ENCODE measurements at regions not wholly inside any gene's neighbourhood (a gene's known extent, or its start where the extent isn't known, plus 50 kb on each side); places are given as distances from the start of the nearest gene placed in this dataset.
"Not testable (repeated sequence)": the region's sequence is repeated elsewhere in the genome, so short reads cannot be mapped to it uniquely, and the experiment has no call there.

DNA sequence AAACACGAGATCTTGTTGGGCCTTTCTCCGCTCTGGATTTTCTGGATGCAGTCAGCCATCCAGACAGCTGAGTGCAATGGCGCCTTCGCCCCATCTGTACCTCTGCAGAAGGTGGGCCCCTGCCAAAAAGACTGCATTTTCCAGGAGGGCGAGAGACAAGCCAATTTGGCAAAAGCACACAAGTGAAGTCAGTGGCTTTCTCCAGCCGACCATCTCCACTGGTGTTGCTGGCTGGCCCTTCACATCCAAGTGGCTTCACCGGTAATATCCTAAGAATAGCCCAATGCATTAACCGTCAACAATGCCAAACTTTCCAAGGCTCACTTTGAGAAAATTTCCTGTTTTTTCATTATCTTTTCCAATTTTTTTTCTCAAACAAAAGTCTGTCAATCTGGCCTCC, 96.2 kb upstream of the MXRA5 start:
- Histone ChIP-seq H3K4me1 (ENCODE audit: control insufficient read depth, extremely low read depth, insufficient read depth, low read length) (no peaks in the 10 kb centered on the region), H3K4me3 (replicated peaks in 1 of 3; ENCODE audit: insufficient read depth in 1 of 3, low read depth in 1 of 3, low read length in 3 of 3) (no peak overlapping the region), H3K36me3 (ENCODE audit: control insufficient read depth in 2 of 2, extremely low read depth in 1 of 2, insufficient read depth in 2 of 2, low read length in 2 of 2) (no peaks in the 10 kb centered on the region), H3K9me3 (replicated peaks; ENCODE audit: control insufficient read depth, insufficient read depth, low read length) (no peaks in the 10 kb centered on the region), H3K9ac (replicated peaks; ENCODE audit: extremely low read depth, insufficient read depth, low read length) (no peak overlapping the region), H3K9me1 (replicated peaks; ENCODE audit: control insufficient read depth, extremely low read depth, insufficient read depth, low read length) (no peaks in the 10 kb centered on the region), H4K20me1 (replicated peaks; ENCODE audit: control insufficient read depth, extremely low read depth, insufficient read depth, low read length) (no peaks in the 10 kb centered on the region), H3K79me2 (ENCODE audit: control insufficient read depth, insufficient read depth, low read length) (no peaks in the 10 kb centered on the region), H3K27me3 (ENCODE audit: control insufficient read depth in 2 of 2, insufficient read depth in 2 of 2, low read length in 2 of 2) (no peaks in the 10 kb centered on the region), H2AFZ (ENCODE audit: low read depth, low read length) (no peak overlapping the region), H3K27ac (ENCODE audit: insufficient read depth, low read depth, low read length) (no peak overlapping the region), H3K4me2 (ENCODE audit: insufficient read depth, low read length) (no peak overlapping the region)
- FAIRE-seq (no peak), DNase-seq (ENCODE audit: low read depth, low spot score) (no peak)
- TF ChIP-seq MYC (IDR thresholded peaks at IDR 0.05; ENCODE audit: low read depth, low read length) = no peak
- no TSS peak for BruUV-seq (replicated peaks)
- CTCF ChIA-PET = no interaction called here
- intact Hi-C loops (cut with micrococcal nuclease) = no loop called here
- dilution Hi-C loops (cut with MboI; ENCODE audit: extremely low pct_ligation_motif_present, low sequenced_read_pairs) = no loop called here
- POLR2A ChIA-PET = no interaction called here

DNA sequence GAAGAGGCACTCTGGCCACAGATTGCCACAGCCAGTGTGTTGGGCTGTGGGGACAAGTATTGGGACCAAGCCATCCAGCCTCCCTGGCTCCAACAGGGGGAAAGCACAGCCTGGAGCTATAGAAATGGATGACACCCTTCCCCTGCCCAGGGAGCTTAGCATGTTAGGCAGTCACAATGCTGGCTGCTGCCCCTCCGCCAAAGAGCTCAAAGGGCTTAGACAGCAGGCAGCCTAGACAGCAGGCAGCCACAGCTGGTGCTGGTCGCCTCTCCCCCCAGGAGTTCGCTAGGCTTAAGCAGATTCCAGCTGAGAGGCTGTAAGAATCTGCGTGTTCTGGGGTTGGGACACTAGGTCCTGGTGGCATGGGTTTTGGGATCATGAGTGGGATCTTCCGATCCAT, 94.5 kb upstream of the MXRA5 start:
- Histone ChIP-seq H3K9me3 (replicated peaks; ENCODE audit: control insufficient read depth, insufficient read depth, low read length) (no peaks in the 10 kb centered on the region), H2AFZ (ENCODE audit: low read depth, low read length) (no peak overlapping the region), H3K27ac (ENCODE audit: insufficient read depth, low read depth, low read length) (no peak overlapping the region), H3K36me3 (ENCODE audit: control insufficient read depth in 2 of 2, extremely low read depth in 1 of 2, insufficient read depth in 2 of 2, low read length in 2 of 2) (no peaks in the 10 kb centered on the region), H4K20me1 (replicated peaks; ENCODE audit: control insufficient read depth, extremely low read depth, insufficient read depth, low read length) (no peaks in the 10 kb centered on the region), H3K27me3 (ENCODE audit: control insufficient read depth in 2 of 2, insufficient read depth in 2 of 2, low read length in 2 of 2) (no peaks in the 10 kb centered on the region), H3K9ac (replicated peaks; ENCODE audit: extremely low read depth, insufficient read depth, low read length) (no peak overlapping the region), H3K79me2 (ENCODE audit: control insufficient read depth, insufficient read depth, low read length) (no peaks in the 10 kb centered on the region), H3K4me1 (ENCODE audit: control insufficient read depth, extremely low read depth, insufficient read depth, low read length) (no peaks in the 10 kb centered on the region), H3K9me1 (replicated peaks; ENCODE audit: control insufficient read depth, extremely low read depth, insufficient read depth, low read length) (no peaks in the 10 kb centered on the region), H3K4me2 (ENCODE audit: insufficient read depth, low read length) (no peak overlapping the region), H3K4me3 (replicated peaks in 1 of 3; ENCODE audit: insufficient read depth in 1 of 3, low read depth in 1 of 3, low read length in 3 of 3) (no peak overlapping the region)
- intact Hi-C loops (cut with micrococcal nuclease) (no loop called here), dilution Hi-C loops (cut with MboI; ENCODE audit: extremely low pct_ligation_motif_present, low sequenced_read_pairs) (no loop called here)
- TF ChIP-seq POLR2A (IDR thresholded peaks at IDR 0.05; ENCODE audit: low read depth, low read length) = no peak
- TF ChIP-seq GATA2 (IDR thresholded peaks at IDR 0.05; ENCODE audit: insufficient read depth, insufficient read length, low read depth, low read length) = no peak
- TF ChIP-seq JUN (IDR thresholded peaks at IDR 0.05; ENCODE audit: borderline replicate concordance, insufficient read depth, insufficient read length, low read depth) = no peak
- TF ChIP-seq MYC (IDR thresholded peaks at IDR 0.05; ENCODE audit: low read depth, low read length) = no peak
- TF ChIP-seq, protein P1, sequence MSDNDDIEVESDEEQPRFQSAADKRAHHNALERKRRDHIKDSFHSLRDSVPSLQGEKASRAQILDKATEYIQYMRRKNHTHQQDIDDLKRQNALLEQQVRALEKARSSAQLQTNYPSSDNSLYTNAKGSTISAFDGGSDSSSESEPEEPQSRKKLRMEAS (IDR thresholded peaks at IDR 0.05; ENCODE audit: insufficient read depth, insufficient read length) = no peak
- no peak for TF ChIP-seq POLR2AphosphoS5 (IDR thresholded peaks at IDR 0.05; ENCODE audit: insufficient read depth, low read depth, low read length)
- no peak for TF ChIP-seq FOS (IDR thresholded peaks at IDR 0.05; ENCODE audit: borderline replicate concordance, insufficient read depth, low read length)
- no peak for TF ChIP-seq EZH2 (IDR thresholded peaks at IDR 0.05; ENCODE audit: borderline replicate concordance, low read depth, low read length, severe bottlenecking)
- TF ChIP-seq, protein P2, sequence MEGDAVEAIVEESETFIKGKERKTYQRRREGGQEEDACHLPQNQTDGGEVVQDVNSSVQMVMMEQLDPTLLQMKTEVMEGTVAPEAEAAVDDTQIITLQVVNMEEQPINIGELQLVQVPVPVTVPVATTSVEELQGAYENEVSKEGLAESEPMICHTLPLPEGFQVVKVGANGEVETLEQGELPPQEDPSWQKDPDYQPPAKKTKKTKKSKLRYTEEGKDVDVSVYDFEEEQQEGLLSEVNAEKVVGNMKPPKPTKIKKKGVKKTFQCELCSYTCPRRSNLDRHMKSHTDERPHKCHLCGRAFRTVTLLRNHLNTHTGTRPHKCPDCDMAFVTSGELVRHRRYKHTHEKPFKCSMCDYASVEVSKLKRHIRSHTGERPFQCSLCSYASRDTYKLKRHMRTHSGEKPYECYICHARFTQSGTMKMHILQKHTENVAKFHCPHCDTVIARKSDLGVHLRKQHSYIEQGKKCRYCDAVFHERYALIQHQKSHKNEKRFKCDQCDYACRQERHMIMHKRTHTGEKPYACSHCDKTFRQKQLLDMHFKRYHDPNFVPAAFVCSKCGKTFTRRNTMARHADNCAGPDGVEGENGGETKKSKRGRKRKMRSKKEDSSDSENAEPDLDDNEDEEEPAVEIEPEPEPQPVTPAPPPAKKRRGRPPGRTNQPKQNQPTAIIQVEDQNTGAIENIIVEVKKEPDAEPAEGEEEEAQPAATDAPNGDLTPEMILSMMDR (IDR thresholded peaks at IDR 0.05; ENCODE audit: extremely low read depth in 1 of 2, insufficient read depth in 1 of 2, low read depth in 1 of 2, low read length in 2 of 2) = no peak
- FAIRE-seq = no peak
- ChIA-PET CTCF (no interaction called here), POLR2A (no interaction called here)
- DNase-seq (ENCODE audit: low read depth, low spot score) = no peak
- no TSS peak for BruUV-seq (replicated peaks)

DNA sequence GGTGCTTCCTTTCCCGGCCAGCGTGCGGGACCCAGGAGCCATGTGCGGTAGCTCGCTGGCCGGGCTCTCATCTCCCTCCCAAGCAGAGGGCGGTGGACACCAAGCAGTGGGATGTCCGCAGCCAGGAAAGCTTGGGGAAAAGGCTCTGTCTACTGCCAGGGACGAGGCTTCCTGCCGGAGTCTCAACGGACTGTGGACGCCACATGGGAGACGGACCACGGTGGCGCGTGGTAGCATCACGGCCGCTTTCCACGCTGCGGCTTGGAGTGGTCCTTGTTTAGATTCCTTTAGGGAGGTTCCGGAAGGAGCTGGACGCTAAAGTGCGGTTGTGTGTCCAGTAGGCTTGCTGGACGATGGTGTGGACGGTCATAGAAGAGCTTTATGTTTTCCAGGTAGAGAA, 89.5 kb upstream of the MXRA5 start:
- POLR2A ChIA-PET; H3K79me2 ChIP-seq (ENCODE audit: control insufficient read depth, insufficient read depth, low read length); H2AFZ ChIP-seq (ENCODE audit: low read depth, low read length); CTCF ChIA-PET; H3K36me3 ChIP-seq (ENCODE audit: control insufficient read depth in 2 of 2, extremely low read depth in 1 of 2, insufficient read depth in 2 of 2, low read length in 2 of 2); DNase-seq (ENCODE audit: low read depth, low spot score); intact Hi-C loops (cut with micrococcal nuclease); H3K4me1 ChIP-seq (ENCODE audit: control insufficient read depth, extremely low read depth, insufficient read depth, low read length); H3K9ac ChIP-seq (replicated peaks; ENCODE audit: extremely low read depth, insufficient read depth, low read length); BruUV-seq (replicated peaks); H3K4me2 ChIP-seq (ENCODE audit: insufficient read depth, low read length); H3K4me3 ChIP-seq (replicated peaks in 1 of 3; ENCODE audit: insufficient read depth in 1 of 3, low read depth in 1 of 3, low read length in 3 of 3); H3K27me3 ChIP-seq (ENCODE audit: control insufficient read depth in 2 of 2, insufficient read depth in 2 of 2, low read length in 2 of 2); dilution Hi-C loops (cut with MboI; ENCODE audit: extremely low pct_ligation_motif_present, low sequenced_read_pairs); H3K27ac ChIP-seq (ENCODE audit: insufficient read depth, low read depth, low read length); FAIRE-seq; H3K9me3 ChIP-seq (replicated peaks; ENCODE audit: control insufficient read depth, insufficient read depth, low read length); H3K9me1 ChIP-seq (replicated peaks; ENCODE audit: control insufficient read depth, extremely low read depth, insufficient read depth, low read length); H4K20me1 ChIP-seq (replicated peaks; ENCODE audit: control insufficient read depth, extremely low read depth, insufficient read depth, low read length): not testable (repeated sequence)
